ENCODE measurements at regions not wholly inside any gene's neighbourhood (a gene's known extent, or its start where the extent isn't known, plus 50 kb on each side); places are given as distances from the start of the nearest gene placed in this dataset.
"Not testable (repeated sequence)": the region's sequence is repeated elsewhere in the genome, so short reads cannot be mapped to it uniquely, and the experiment has no call there.

- H3K9me3 ChIP-seq (ENCODE audit: control insufficient read depth, insufficient read depth, low read length) = peaks cover 82% of the 10 kb centered on the region
Measured at GRCh38 chr22:10768875-10769274, 4759.1 kb upstream of the OR11H1 start.

GRCh38 chr22:10771744-10772143 lies 4756.2 kb upstream of the OR11H1 start:
- H3K27ac ChIP-seq (ENCODE audit: low read depth, low read length); H3K4me1 ChIP-seq (ENCODE audit: control insufficient read depth, insufficient read depth, low read length); H3K27me3 ChIP-seq (ENCODE audit: control insufficient read depth, insufficient read depth, low read length); H3K9ac ChIP-seq (ENCODE audit: low read depth, low read length); H3K4me3 ChIP-seq (ENCODE audit: low read depth, low read length); H3K36me3 ChIP-seq (ENCODE audit: control insufficient read depth, insufficient read depth, low read length): not testable (repeated sequence)
- H3K9me3 ChIP-seq (ENCODE audit: control insufficient read depth, insufficient read depth, low read length) = peaks cover 85% of the 10 kb centered on the region

More at GRCh38 chr22:10768875-10769274, 4759.1 kb upstream of the OR11H1 start:
- H3K4me3 ChIP-seq (ENCODE audit: low read depth, low read length); H3K36me3 ChIP-seq (ENCODE audit: control insufficient read depth, insufficient read depth, low read length); H3K27me3 ChIP-seq (ENCODE audit: control insufficient read depth, insufficient read depth, low read length); H3K9ac ChIP-seq (ENCODE audit: low read depth, low read length); H3K4me1 ChIP-seq (ENCODE audit: control insufficient read depth, insufficient read depth, low read length); H3K27ac ChIP-seq (ENCODE audit: low read depth, low read length): not testable (repeated sequence)

- not testable (repeated sequence) for H3K4me3 ChIP-seq (ENCODE audit: low read depth, low read length); H3K9ac ChIP-seq (ENCODE audit: low read depth, low read length); H3K36me3 ChIP-seq (ENCODE audit: control insufficient read depth, insufficient read depth, low read length); H3K27ac ChIP-seq (ENCODE audit: low read depth, low read length); H3K27me3 ChIP-seq (ENCODE audit: control insufficient read depth, insufficient read depth, low read length); H3K4me1 ChIP-seq (ENCODE audit: control insufficient read depth, insufficient read depth, low read length)
- peaks cover 85% of the 10 kb centered on the region for H3K9me3 ChIP-seq (ENCODE audit: control insufficient read depth, insufficient read depth, low read length)
Measured at GRCh38 chr22:10773341-10773740, 4754.7 kb upstream of the OR11H1 start.

- H3K9ac ChIP-seq (ENCODE audit: low read depth, low read length); H3K27ac ChIP-seq (ENCODE audit: low read depth, low read length); H3K36me3 ChIP-seq (ENCODE audit: control insufficient read depth, insufficient read depth, low read length); H3K27me3 ChIP-seq (ENCODE audit: control insufficient read depth, insufficient read depth, low read length); H3K4me1 ChIP-seq (ENCODE audit: control insufficient read depth, insufficient read depth, low read length): not testable (repeated sequence)
- peaks cover 92% of the 10 kb centered on the region for H3K9me3 ChIP-seq (ENCODE audit: control insufficient read depth, insufficient read depth, low read length)
- peak overlapping the region; percentile 34; the same call in 1 of the 2 replicates for H3K4me3 ChIP-seq (ENCODE audit: low read depth, low read length)
Measured at GRCh38 chr22:10775601-10776357, 4752.2 kb upstream of the OR11H1 start.

GRCh38 chr22:10776358-10776729 lies 4751.6 kb upstream of the OR11H1 start:
- peaks cover 92% of the 10 kb centered on the region for H3K9me3 ChIP-seq (ENCODE audit: control insufficient read depth, insufficient read depth, low read length)
- H3K9ac ChIP-seq (ENCODE audit: low read depth, low read length); H3K36me3 ChIP-seq (ENCODE audit: control insufficient read depth, insufficient read depth, low read length); H3K4me1 ChIP-seq (ENCODE audit: control insufficient read depth, insufficient read depth, low read length); H3K27me3 ChIP-seq (ENCODE audit: control insufficient read depth, insufficient read depth, low read length); H3K4me3 ChIP-seq (ENCODE audit: low read depth, low read length); H3K27ac ChIP-seq (ENCODE audit: low read depth, low read length): not testable (repeated sequence)

- not testable (repeated sequence) for H3K27ac ChIP-seq (ENCODE audit: low read depth, low read length); H3K9ac ChIP-seq (ENCODE audit: low read depth, low read length); H3K36me3 ChIP-seq (ENCODE audit: control insufficient read depth, insufficient read depth, low read length); H3K4me3 ChIP-seq (ENCODE audit: low read depth, low read length); H3K27me3 ChIP-seq (ENCODE audit: control insufficient read depth, insufficient read depth, low read length); H3K4me1 ChIP-seq (ENCODE audit: control insufficient read depth, insufficient read depth, low read length)
- H3K9me3 ChIP-seq (ENCODE audit: control insufficient read depth, insufficient read depth, low read length) = peaks cover 93% of the 10 kb centered on the region
Measured at GRCh38 chr22:10777733-10778132, 4750.3 kb upstream of the OR11H1 start.

GRCh38 chr22:10778296-10778814 lies 4749.6 kb upstream of the OR11H1 start:
- 0 out of 2 replicates have a peak overlapping the region, but pooled peaks have one; percentile 0 for H3K4me3 ChIP-seq (ENCODE audit: low read depth, low read length)
- H3K9me3 ChIP-seq (ENCODE audit: control insufficient read depth, insufficient read depth, low read length) = peaks cover 93% of the 10 kb centered on the region
- H3K4me1 ChIP-seq (ENCODE audit: control insufficient read depth, insufficient read depth, low read length) = no peaks in the 10 kb centered on the region
- no peaks in the 10 kb centered on the region for H3K27me3 ChIP-seq (ENCODE audit: control insufficient read depth, insufficient read depth, low read length)
- H3K36me3 ChIP-seq (ENCODE audit: control insufficient read depth, insufficient read depth, low read length) = no peaks in the 10 kb centered on the region
- no peak overlapping the region for H3K27ac ChIP-seq (ENCODE audit: low read depth, low read length)
- H3K9ac ChIP-seq (ENCODE audit: low read depth, low read length) = no peak overlapping the region

GRCh38 chr22:10779200-10779599 lies 4748.8 kb upstream of the OR11H1 start:
- H3K36me3 ChIP-seq (ENCODE audit: control insufficient read depth, insufficient read depth, low read length); H3K4me1 ChIP-seq (ENCODE audit: control insufficient read depth, insufficient read depth, low read length); H3K9ac ChIP-seq (ENCODE audit: low read depth, low read length); H3K27me3 ChIP-seq (ENCODE audit: control insufficient read depth, insufficient read depth, low read length); H3K27ac ChIP-seq (ENCODE audit: low read depth, low read length): not testable (repeated sequence)
- H3K4me3 ChIP-seq (ENCODE audit: low read depth, low read length) = 0 out of 2 replicates have a peak overlapping the region, but pooled peaks have one; percentile 0
- peaks cover 92% of the 10 kb centered on the region for H3K9me3 ChIP-seq (ENCODE audit: control insufficient read depth, insufficient read depth, low read length)

- no peaks in the 10 kb centered on the region for H3K36me3 ChIP-seq (ENCODE audit: control insufficient read depth, insufficient read depth, low read length)
- H3K27me3 ChIP-seq (ENCODE audit: control insufficient read depth, insufficient read depth, low read length) = no peaks in the 10 kb centered on the region
- no peaks in the 10 kb centered on the region for H3K4me1 ChIP-seq (ENCODE audit: control insufficient read depth, insufficient read depth, low read length)
- H3K27ac ChIP-seq (ENCODE audit: low read depth, low read length) = no peak overlapping the region
- peaks cover 83% of the 10 kb centered on the region for H3K9me3 ChIP-seq (ENCODE audit: control insufficient read depth, insufficient read depth, low read length)
- H3K4me3 ChIP-seq (ENCODE audit: low read depth, low read length) = 0 out of 2 replicates have a peak overlapping the region, but pooled peaks have one; percentile 8
- H3K9ac ChIP-seq (ENCODE audit: low read depth, low read length) = no peak overlapping the region
Measured at GRCh38 chr22:10780281-10780680, 4747.7 kb upstream of the OR11H1 start.

- Histone ChIP-seq H3K36me3 (ENCODE audit: control insufficient read depth, insufficient read depth, low read length) (no peaks in the 10 kb centered on the region), H3K27ac (ENCODE audit: low read depth, low read length) (no peak overlapping the region), H3K4me1 (ENCODE audit: control insufficient read depth, insufficient read depth, low read length) (no peaks in the 10 kb centered on the region), H3K4me3 (ENCODE audit: low read depth, low read length) (no peak overlapping the region), H3K9ac (ENCODE audit: low read depth, low read length) (no peak overlapping the region), H3K27me3 (ENCODE audit: control insufficient read depth, insufficient read depth, low read length) (no peaks in the 10 kb centered on the region), H3K9me3 (ENCODE audit: control insufficient read depth, insufficient read depth, low read length) (peaks cover 70% of the 10 kb centered on the region)
Measured at GRCh38 chr22:10781571-10782403, 4746.2 kb upstream of the OR11H1 start.

Data from HUES48 (cell line).